HCT116 (cell line): ENCODE measurements at regions not wholly inside any gene's neighbourhood (a gene's known extent, or its start where the extent isn't known, plus 50 kb on each side); places are given as distances from the start of the nearest gene placed in this dataset.

ENCODE experiments used
- ATAC-seq: fragments of 200-7000 bp; cut with Tn5 transposase; 2 replicates; pipeline ENCODE4 v1.9.1; 2020; ENCODE audit warnings: mild to moderate bottlenecking, moderate library complexity
- BruUV-seq: library from RNA; stranded (reverse); fragments of 400-500 nt; replicated peaks from 2 replicates; lab custom pipeline; 2021; lab: Mats Ljungman, UMichigan
- CTCF ChIA-PET: fragments of 300-600 bp; sonication (Branson Sonifier 250); formaldehyde crosslinking; loops from one replicate; lab custom pipeline; 2021; ENCODE audit warnings: antibody characterized with exemption; lab: Charles Lee
- POLR2A ChIA-PET: fragments of 300-600, 350-600 bp; sonication (Branson Sonifier 250); formaldehyde crosslinking; loops from one replicate; lab custom pipeline; 2021; ENCODE audit warnings: antibody characterized with exemption; lab: Charles Lee
- RAD21 ChIA-PET, 2 experiments: fragments of 300-600 bp; sonication (Branson Sonifier 250); formaldehyde crosslinking; loops; one replicate each; lab custom pipeline; 2023; ENCODE audit warnings: low total read pairs in 2 of 2; ENCODE audit not compliant: uncharacterized antibody in 2 of 2, unreplicated experiment in 2 of 2, low non-redundant PET in 1 of 2; lab: Charles Lee
- DNase-seq: peaks from one replicate; pipeline ENCODE4 v3.0.0-alpha.2; 2010; ENCODE audit warnings: low read depth, low spot score
- H2AFZ ChIP-seq: fragments of 200-600 bp; shearing (Covaris generic), sonication (generic); 2 replicates; pipeline ENCODE4 v1.6.1; 2017; ENCODE audit warnings: low read depth, mixed run types, mixed read lengths, antibody characterized with exemption, low read length; ENCODE audit not compliant: poor library complexity, severe bottlenecking
- H3K27ac ChIP-seq: 2 replicates; pipeline ENCODE4 v1.5.1; 2012; ENCODE audit warnings: low read depth, low read length
- H3K27me3 ChIP-seq: fragments of 200-600 bp; sonication (generic); 2 replicates; pipeline ENCODE4 v1.6.1; 2016; ENCODE audit warnings: mixed run types, low read length, mixed read lengths; ENCODE audit not compliant: insufficient read depth
- H3K36me3 ChIP-seq, 2 experiments: fragments of 200-500 bp in 1 of 2; fragments of 200-600 bp in 1 of 2; sonication (Bioruptor generic) in 1 of 2; sonication (generic) in 1 of 2; 2 replicates each; pipeline versions ENCODE4 v1.5.1 to v1.6.1; 2014 to 2016; ENCODE audit warnings: low read length in 2 of 2, inconsistent platforms in 1 of 2, mixed read lengths in 1 of 2, mixed run types in 1 of 2; ENCODE audit not compliant: insufficient read depth in 2 of 2, control insufficient read depth in 1 of 2
- H3K4me1 ChIP-seq, 2 experiments: fragments of 200-600 bp in 1 of 2; sonication (generic) in 1 of 2; 2 replicates each; pipeline versions ENCODE4 v1.5.1 to v1.6.1; 2012 to 2017; ENCODE audit warnings: low read length in 2 of 2, inconsistent platforms in 1 of 2, mild to moderate bottlenecking in 1 of 2, mixed read lengths in 1 of 2, mixed run types in 1 of 2, moderate library complexity in 1 of 2; ENCODE audit not compliant: insufficient read depth in 2 of 2, control insufficient read depth in 1 of 2
- H3K4me2 ChIP-seq: fragments of 200-600 bp; sonication (generic); 2 replicates; pipeline ENCODE4 v1.6.1; 2017; ENCODE audit warnings: mixed run types, low read length, mixed read lengths
- H3K4me3 ChIP-seq, 2 experiments: fragments of 200-600 bp in 1 of 2; sonication (generic) in 1 of 2; replicated peaks in 1 of 2; 2 replicates each; pipeline ENCODE4 v1.5.1; 2011 to 2016; ENCODE audit warnings: low read length in 2 of 2, control low read depth in 1 of 2, low read depth in 1 of 2, mild to moderate bottlenecking in 1 of 2, mixed read lengths in 1 of 2, mixed run types in 1 of 2
- H3K79me2 ChIP-seq: fragments of 200-600 bp; sonication (generic); 2 replicates; pipeline ENCODE4 v1.6.1; 2017; ENCODE audit warnings: mild to moderate bottlenecking, mixed run types, low read length, moderate library complexity, mixed read lengths; ENCODE audit not compliant: insufficient read depth
- H3K9ac ChIP-seq: fragments of 200-600 bp; sonication (generic); 2 replicates; pipeline ENCODE4 v1.6.1; 2016; ENCODE audit warnings: low read length, mixed read lengths
- H3K9me2 ChIP-seq: fragments of 200-600 bp; sonication (generic), shearing (Covaris generic); 2 replicates; pipeline ENCODE4 v1.6.1; 2017; ENCODE audit warnings: mixed run types, mild to moderate bottlenecking, moderate library complexity; ENCODE audit not compliant: insufficient read depth
- H3K9me3 ChIP-seq, 2 experiments: fragments of 200-500 bp in 1 of 2; fragments of 200-600 bp in 1 of 2; sonication (Bioruptor generic) in 1 of 2; sonication (generic) in 1 of 2; 2 replicates each; pipeline ENCODE4 v1.6.1; 2014 to 2017; ENCODE audit warnings: low read length in 2 of 2, mixed read lengths in 2 of 2, inconsistent platforms in 1 of 2, low read depth in 1 of 2, mild to moderate bottlenecking in 1 of 2, mixed run types in 1 of 2, moderate library complexity in 1 of 2; ENCODE audit not compliant: control insufficient read depth in 1 of 2, insufficient read depth in 1 of 2
- H4K20me1 ChIP-seq: fragments of 200-600 bp; sonication (generic), shearing (Covaris generic); 2 replicates; pipeline ENCODE4 v1.6.1; 2017; ENCODE audit warnings: mixed run types, mild to moderate bottlenecking, moderate library complexity; ENCODE audit not compliant: insufficient read depth
- intact Hi-C: fragments of 100-400 bp; cut with micrococcal nuclease; formaldehyde crosslinking; loops from 2 replicates; pipeline ENCODE4 v1.10.0; 2022
- TF ChIP-seq, protein P1 (sequence below): IDR thresholded peaks from 2 replicates; pipeline ENCODE4 v1.6.1; 2012
- TF ChIP-seq, protein P2 (sequence below): IDR thresholded peaks from 2 replicates; pipeline ENCODE4 v1.6.1; 2012; ENCODE audit warnings: low read depth

DNA sequence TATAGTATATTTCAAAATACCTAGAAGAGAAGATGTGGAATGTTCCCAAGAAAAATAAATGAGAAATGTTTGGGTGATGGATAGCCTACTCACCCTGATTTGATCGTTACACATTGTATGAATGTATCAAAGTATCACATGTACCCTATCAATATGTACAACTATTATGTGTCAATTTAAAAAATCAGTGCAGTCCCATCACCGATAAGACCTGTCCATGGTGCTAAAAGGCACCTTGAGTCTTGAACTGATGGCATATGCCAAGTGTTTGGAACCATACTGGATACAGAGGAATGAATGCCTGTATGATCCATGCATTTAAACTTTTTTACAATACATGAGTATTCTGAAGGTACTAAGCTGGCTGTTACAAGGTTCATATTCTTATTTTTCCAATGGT lies 50.2 kb upstream of the ZNF835 start:
- H3K4me1 ChIP-seq, result no peaks in the 10 kb centered on the region
- DNase-seq, result no peak
- ChIA-PET RAD21 (no interaction called here), CTCF (no interaction called here), POLR2A (no interaction called here)
- H3K4me2 ChIP-seq, result no peak overlapping the region
- H3K36me3 ChIP-seq, result no peaks in the 10 kb centered on the region
- no peak overlapping the region for H3K4me3 ChIP-seq
- no peak overlapping the region for H2AFZ ChIP-seq
- H3K27ac ChIP-seq, result no peak overlapping the region
- ATAC-seq, result no peak
- H3K9ac ChIP-seq, result no peak overlapping the region
- BruUV-seq, result no TSS peak
- peaks cover 13 to 15% of the 10 kb centered on the region in 2 experiments; a peak in 2 of 4 replicates for H3K9me3 ChIP-seq
- TF ChIP-seq, protein P1, sequence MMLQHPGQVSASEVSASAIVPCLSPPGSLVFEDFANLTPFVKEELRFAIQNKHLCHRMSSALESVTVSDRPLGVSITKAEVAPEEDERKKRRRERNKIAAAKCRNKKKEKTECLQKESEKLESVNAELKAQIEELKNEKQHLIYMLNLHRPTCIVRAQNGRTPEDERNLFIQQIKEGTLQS, result no peak
- TF ChIP-seq, protein P2, sequence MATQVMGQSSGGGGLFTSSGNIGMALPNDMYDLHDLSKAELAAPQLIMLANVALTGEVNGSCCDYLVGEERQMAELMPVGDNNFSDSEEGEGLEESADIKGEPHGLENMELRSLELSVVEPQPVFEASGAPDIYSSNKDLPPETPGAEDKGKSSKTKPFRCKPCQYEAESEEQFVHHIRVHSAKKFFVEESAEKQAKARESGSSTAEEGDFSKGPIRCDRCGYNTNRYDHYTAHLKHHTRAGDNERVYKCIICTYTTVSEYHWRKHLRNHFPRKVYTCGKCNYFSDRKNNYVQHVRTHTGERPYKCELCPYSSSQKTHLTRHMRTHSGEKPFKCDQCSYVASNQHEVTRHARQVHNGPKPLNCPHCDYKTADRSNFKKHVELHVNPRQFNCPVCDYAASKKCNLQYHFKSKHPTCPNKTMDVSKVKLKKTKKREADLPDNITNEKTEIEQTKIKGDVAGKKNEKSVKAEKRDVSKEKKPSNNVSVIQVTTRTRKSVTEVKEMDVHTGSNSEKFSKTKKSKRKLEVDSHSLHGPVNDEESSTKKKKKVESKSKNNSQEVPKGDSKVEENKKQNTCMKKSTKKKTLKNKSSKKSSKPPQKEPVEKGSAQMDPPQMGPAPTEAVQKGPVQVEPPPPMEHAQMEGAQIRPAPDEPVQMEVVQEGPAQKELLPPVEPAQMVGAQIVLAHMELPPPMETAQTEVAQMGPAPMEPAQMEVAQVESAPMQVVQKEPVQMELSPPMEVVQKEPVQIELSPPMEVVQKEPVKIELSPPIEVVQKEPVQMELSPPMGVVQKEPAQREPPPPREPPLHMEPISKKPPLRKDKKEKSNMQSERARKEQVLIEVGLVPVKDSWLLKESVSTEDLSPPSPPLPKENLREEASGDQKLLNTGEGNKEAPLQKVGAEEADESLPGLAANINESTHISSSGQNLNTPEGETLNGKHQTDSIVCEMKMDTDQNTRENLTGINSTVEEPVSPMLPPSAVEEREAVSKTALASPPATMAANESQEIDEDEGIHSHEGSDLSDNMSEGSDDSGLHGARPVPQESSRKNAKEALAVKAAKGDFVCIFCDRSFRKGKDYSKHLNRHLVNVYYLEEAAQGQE, result peak; percentile 27
- no peaks in the 10 kb centered on the region for H4K20me1 ChIP-seq
- no peaks in the 10 kb centered on the region for H3K27me3 ChIP-seq
- intact Hi-C loops, result no loop called here
- H3K9me2 ChIP-seq, result no peaks in the 10 kb centered on the region
- H3K79me2 ChIP-seq, result no peaks in the 10 kb centered on the region
